GM23248 (cell line): ENCODE measurements at regions not wholly inside any gene's neighbourhood (a gene's known extent, or its start where the extent isn't known, plus 50 kb on each side); places are given as distances from the start of the nearest gene placed in this dataset.

Experiments used
- EZH2 ChIP-seq: fragments of 200-600 bp; sonication (generic); IDR thresholded peaks from 2 replicates; pipeline ENCODE4 v1.6.1; 2018; ENCODE audit warnings: antibody characterized with exemption, mild to moderate bottlenecking; ENCODE audit not compliant: insufficient read depth, poor library complexity, severe bottlenecking
- EZH2phosphoT487 ChIP-seq: fragments of 200-600 bp; sonication (generic); IDR thresholded peaks from 2 replicates; pipeline ENCODE4 v1.6.1; 2018; ENCODE audit warnings: antibody characterized with exemption, moderate library complexity, mild to moderate bottlenecking, low read depth; ENCODE audit not compliant: insufficient read depth

GRCh38 chr16:55189224-55189623 is 134.8 kb upstream of the IRX6 start:
- TF ChIP-seq EZH2 (no peak), EZH2phosphoT487 (no peak)
